K562 (cell line): ENCODE measurements at regions not wholly inside any gene's neighbourhood (a gene's known extent, or its start where the extent isn't known, plus 50 kb on each side); places are given as distances from the start of the nearest gene placed in this dataset.

Source experiments
- MCM2 ChIP-seq: fragments of 450-650 bp; IDR thresholded peaks from 2 replicates; pipeline ENCODE4 v1.6.1; 2017; ENCODE audit warnings: low read depth, mild to moderate bottlenecking
- PCBP1 ChIP-seq: fragments of 200-400 bp; formaldehyde crosslinking; IDR thresholded peaks from 2 replicates; pipeline ENCODE4 v1.6.1; 2018; ENCODE audit warnings: mild to moderate bottlenecking, low read depth, low read length; ENCODE audit not compliant: poor library complexity, severe bottlenecking
- SUPT5H ChIP-seq: fragments of 450-650 bp; IDR thresholded peaks from 2 replicates; pipeline ENCODE4 v1.6.1; 2016
- TOE1 ChIP-seq, 2 experiments: fragments of 450-650 bp in 1 of 2; sonication (generic) in 1 of 2; formaldehyde crosslinking in 1 of 2; IDR thresholded peaks; 2 replicates each; pipeline versions ENCODE4 v1.7.1 to v1.8.0; 2016 to 2022; ENCODE audit warnings: borderline replicate concordance in 2 of 2, mild to moderate bottlenecking in 2 of 2, antibody characterized with exemption in 1 of 2, inconsistent platforms in 1 of 2, low read depth in 1 of 2, missing genetic modification reagents in 1 of 2, moderate library complexity in 1 of 2
- ZFP1 ChIP-seq: fragments of 450-650 bp; formaldehyde crosslinking; IDR thresholded peaks from 2 replicates; pipeline ENCODE4 v1.4.0; 2020; ENCODE audit warnings: mild to moderate bottlenecking, mixed read lengths
- TF ChIP-seq, protein P1 (sequence below): sonication (generic); formaldehyde crosslinking; IDR thresholded peaks from 2 replicates; pipeline ENCODE4 v1.8.0; 2022; ENCODE audit warnings: mild to moderate bottlenecking, missing genetic modification reagents
- TF ChIP-seq, protein P2 (sequence below): sonication (generic); formaldehyde crosslinking; IDR thresholded peaks from 2 replicates; pipeline ENCODE4 v1.9.0; 2022; ENCODE audit warnings: mild to moderate bottlenecking, missing genetic modification reagents

DNA sequence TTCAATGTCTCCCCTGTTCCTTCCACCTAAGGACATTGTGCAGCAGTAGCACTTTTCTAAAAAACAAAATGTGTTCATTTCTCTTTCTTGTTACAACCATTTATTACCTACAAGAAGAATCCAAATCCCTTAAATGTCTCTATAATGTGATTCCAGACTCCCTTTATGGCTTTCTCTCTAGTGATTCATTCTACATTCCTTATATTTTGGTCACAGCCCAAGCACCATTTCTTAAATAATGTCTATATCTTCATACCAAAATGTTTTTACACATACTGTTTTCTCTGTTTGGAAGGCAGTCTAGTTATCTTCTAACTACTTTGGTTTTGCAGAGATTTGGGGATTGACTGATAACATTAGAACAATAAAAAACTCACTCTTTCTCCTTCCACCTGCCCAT, 1037.3 kb upstream of the FLRT2 start (continued):
- TF ChIP-seq, protein P1, sequence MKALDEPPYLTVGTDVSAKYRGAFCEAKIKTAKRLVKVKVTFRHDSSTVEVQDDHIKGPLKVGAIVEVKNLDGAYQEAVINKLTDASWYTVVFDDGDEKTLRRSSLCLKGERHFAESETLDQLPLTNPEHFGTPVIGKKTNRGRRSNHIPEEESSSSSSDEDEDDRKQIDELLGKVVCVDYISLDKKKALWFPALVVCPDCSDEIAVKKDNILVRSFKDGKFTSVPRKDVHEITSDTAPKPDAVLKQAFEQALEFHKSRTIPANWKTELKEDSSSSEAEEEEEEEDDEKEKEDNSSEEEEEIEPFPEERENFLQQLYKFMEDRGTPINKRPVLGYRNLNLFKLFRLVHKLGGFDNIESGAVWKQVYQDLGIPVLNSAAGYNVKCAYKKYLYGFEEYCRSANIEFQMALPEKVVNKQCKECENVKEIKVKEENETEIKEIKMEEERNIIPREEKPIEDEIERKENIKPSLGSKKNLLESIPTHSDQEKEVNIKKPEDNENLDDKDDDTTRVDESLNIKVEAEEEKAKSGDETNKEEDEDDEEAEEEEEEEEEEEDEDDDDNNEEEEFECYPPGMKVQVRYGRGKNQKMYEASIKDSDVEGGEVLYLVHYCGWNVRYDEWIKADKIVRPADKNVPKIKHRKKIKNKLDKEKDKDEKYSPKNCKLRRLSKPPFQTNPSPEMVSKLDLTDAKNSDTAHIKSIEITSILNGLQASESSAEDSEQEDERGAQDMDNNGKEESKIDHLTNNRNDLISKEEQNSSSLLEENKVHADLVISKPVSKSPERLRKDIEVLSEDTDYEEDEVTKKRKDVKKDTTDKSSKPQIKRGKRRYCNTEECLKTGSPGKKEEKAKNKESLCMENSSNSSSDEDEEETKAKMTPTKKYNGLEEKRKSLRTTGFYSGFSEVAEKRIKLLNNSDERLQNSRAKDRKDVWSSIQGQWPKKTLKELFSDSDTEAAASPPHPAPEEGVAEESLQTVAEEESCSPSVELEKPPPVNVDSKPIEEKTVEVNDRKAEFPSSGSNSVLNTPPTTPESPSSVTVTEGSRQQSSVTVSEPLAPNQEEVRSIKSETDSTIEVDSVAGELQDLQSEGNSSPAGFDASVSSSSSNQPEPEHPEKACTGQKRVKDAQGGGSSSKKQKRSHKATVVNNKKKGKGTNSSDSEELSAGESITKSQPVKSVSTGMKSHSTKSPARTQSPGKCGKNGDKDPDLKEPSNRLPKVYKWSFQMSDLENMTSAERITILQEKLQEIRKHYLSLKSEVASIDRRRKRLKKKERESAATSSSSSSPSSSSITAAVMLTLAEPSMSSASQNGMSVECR (CRISPR knock-in tag), result no peak
- TF ChIP-seq ZFP1 (CRISPR knock-in tag) (no peak), SUPT5H (no peak), PCBP1 (no peak), TOE1 (IDR thresholded peaks at IDR 0.05; ENCODE audit: borderline replicate concordance) (no peak), TOE1 (CRISPR knock-in tag; IDR thresholded peaks at IDR 0.05; ENCODE audit: borderline replicate concordance, low read depth) (no peak), MCM2 (no peak)
- TF ChIP-seq, protein P2, sequence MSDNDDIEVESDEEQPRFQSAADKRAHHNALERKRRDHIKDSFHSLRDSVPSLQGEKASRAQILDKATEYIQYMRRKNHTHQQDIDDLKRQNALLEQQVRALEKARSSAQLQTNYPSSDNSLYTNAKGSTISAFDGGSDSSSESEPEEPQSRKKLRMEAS (CRISPR knock-in tag), result no peak
